ENCODE measurements at regions not wholly inside any gene's neighbourhood (a gene's known extent, or its start where the extent isn't known, plus 50 kb on each side); places are given as distances from the start of the nearest gene placed in this dataset.

DNA sequence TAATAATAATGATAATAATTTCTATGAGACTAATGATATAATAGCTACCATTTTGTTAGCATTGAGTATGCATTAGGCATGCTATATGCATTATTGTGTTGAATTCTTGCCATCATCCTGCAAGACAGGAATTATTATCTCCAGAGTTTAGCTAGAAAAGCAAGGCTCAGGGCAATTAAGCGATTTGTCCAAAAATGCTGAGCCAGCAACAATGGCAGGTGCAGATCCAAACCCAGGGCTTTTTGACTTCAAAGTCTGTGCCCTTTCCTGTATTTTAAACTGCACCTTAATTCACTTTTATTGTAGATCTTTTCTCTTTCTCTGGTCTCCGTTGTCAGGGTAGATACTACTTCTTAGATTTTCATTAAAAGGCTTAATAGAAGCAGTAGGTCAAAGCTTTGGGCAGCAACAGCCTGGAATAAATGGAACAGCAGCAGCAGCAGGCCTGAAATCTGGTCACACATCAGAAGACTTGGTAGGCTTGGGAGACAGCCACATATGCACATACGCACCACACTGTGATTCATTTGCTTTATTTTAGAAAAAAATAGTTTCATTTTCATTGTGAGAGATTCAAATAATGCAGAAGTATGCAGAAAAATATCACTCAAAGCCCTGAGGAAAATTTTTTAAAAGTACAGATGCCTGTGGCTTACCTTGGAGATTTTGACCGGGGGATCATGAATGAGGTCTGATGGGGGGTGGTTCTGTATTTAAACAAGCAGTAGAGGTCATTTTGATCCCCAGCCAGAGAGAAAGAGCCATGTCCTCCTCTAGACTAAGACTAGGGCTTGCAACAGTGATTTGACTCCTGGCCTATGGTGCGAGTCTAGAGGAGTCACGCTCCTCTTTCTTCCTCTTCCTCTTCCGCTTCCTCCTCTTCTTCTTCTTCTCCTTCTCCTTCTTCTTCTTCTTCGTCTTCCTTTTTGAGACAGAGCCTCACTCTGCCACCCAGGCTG is 455.7 kb downstream of the TSN start:
- TF ChIP-seq, protein P1, sequence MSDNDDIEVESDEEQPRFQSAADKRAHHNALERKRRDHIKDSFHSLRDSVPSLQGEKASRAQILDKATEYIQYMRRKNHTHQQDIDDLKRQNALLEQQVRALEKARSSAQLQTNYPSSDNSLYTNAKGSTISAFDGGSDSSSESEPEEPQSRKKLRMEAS (IDR thresholded peaks at IDR 0.05; ENCODE audit: low read depth, low read length): no peak
- TF ChIP-seq CTCF (IDR thresholded peaks at IDR 0.05; ENCODE audit: low read depth, low read length) (no peak), POLR2A (IDR thresholded peaks at IDR 0.05; ENCODE audit: extremely low read depth, insufficient read length) (no peak)
